ENCODE measurements at regions not wholly inside any gene's neighbourhood (a gene's known extent, or its start where the extent isn't known, plus 50 kb on each side); places are given as distances from the start of the nearest gene placed in this dataset.

GRCh38 chr6:79813143-79813850, 134.1 kb downstream of the ELOVL4 start:
- H3K27me3 Mint-ChIP-seq (ENCODE audit: insufficient read depth, unreplicated experiment) = no peaks in the 10 kb centered on the region
- no peak overlapping the region for H3K27ac Mint-ChIP-seq (ENCODE audit: unreplicated experiment)
- no peaks in the 10 kb centered on the region for H3K9me3 ChIP-seq
- ChIA-PET POLR2A (no interaction called here), CTCF (no interaction called here)
- H3K36me3 Mint-ChIP-seq (ENCODE audit: insufficient read depth, unreplicated experiment) = no peaks in the 10 kb centered on the region
- H3K4me1 ChIP-seq = no peaks in the 10 kb centered on the region
- intact Hi-C loops (cut with micrococcal nuclease; ENCODE audit: unreplicated experiment) = loop anchor here (10.0 kb wide), 2 partner anchors 328 to 628 kb away; no protein-coding TSS in a partner anchor
- H3K4me1 Mint-ChIP-seq (ENCODE audit: low read depth, unreplicated experiment) = no peaks in the 10 kb centered on the region
- no TSS peak for BruUV-seq (replicated peaks)
- no peak overlapping the region for H3K4me3 ChIP-seq (ENCODE audit: low read depth, low read length)
- DNase-seq = no peak
- TF ChIP-seq, protein P1, sequence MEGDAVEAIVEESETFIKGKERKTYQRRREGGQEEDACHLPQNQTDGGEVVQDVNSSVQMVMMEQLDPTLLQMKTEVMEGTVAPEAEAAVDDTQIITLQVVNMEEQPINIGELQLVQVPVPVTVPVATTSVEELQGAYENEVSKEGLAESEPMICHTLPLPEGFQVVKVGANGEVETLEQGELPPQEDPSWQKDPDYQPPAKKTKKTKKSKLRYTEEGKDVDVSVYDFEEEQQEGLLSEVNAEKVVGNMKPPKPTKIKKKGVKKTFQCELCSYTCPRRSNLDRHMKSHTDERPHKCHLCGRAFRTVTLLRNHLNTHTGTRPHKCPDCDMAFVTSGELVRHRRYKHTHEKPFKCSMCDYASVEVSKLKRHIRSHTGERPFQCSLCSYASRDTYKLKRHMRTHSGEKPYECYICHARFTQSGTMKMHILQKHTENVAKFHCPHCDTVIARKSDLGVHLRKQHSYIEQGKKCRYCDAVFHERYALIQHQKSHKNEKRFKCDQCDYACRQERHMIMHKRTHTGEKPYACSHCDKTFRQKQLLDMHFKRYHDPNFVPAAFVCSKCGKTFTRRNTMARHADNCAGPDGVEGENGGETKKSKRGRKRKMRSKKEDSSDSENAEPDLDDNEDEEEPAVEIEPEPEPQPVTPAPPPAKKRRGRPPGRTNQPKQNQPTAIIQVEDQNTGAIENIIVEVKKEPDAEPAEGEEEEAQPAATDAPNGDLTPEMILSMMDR (IDR thresholded peaks at IDR 0.05; ENCODE audit: insufficient read depth in 1 of 2, low read depth in 1 of 2, low read length in 1 of 2, severe bottlenecking in 1 of 2, unreplicated experiment in 1 of 2) = no peak
- H3K36me3 ChIP-seq (ENCODE audit: control insufficient read depth, insufficient read depth, low read length) = no peaks in the 10 kb centered on the region
- H3K4me3 Mint-ChIP-seq (ENCODE audit: unreplicated experiment) = no peak overlapping the region
- H3K27me3 ChIP-seq (replicated peaks; ENCODE audit: control insufficient read depth, insufficient read depth, low read length) = no peaks in the 10 kb centered on the region
- H3K9me3 Mint-ChIP-seq (ENCODE audit: unreplicated experiment) = no peaks in the 10 kb centered on the region

GRCh38 chr6:79812195-79812594, 135.2 kb downstream of the ELOVL4 start:
- TF ChIP-seq, protein P1 (IDR thresholded peaks at IDR 0.05; ENCODE audit: insufficient read depth in 1 of 2, low read depth in 1 of 2, low read length in 1 of 2, severe bottlenecking in 1 of 2, unreplicated experiment in 1 of 2) = no peak
- H3K36me3 ChIP-seq (ENCODE audit: control insufficient read depth, insufficient read depth, low read length) = no peaks in the 10 kb centered on the region
- H3K27me3 ChIP-seq (replicated peaks; ENCODE audit: control insufficient read depth, insufficient read depth, low read length) = no peaks in the 10 kb centered on the region
- Mint-ChIP-seq H3K4me1 (ENCODE audit: low read depth, unreplicated experiment) (no peaks in the 10 kb centered on the region), H3K27ac (ENCODE audit: unreplicated experiment) (no peak overlapping the region), H3K36me3 (ENCODE audit: insufficient read depth, unreplicated experiment) (no peaks in the 10 kb centered on the region), H3K27me3 (ENCODE audit: insufficient read depth, unreplicated experiment) (no peaks in the 10 kb centered on the region), H3K9me3 (ENCODE audit: unreplicated experiment) (no peaks in the 10 kb centered on the region), H3K4me3 (ENCODE audit: unreplicated experiment) (no peak overlapping the region)
- no peaks in the 10 kb centered on the region for H3K4me1 ChIP-seq
- no peak for DNase-seq
- H3K9me3 ChIP-seq = no peaks in the 10 kb centered on the region
- no peak overlapping the region for H3K4me3 ChIP-seq (ENCODE audit: low read depth, low read length)
- POLR2A ChIA-PET = no interaction called here
- intact Hi-C loops (cut with micrococcal nuclease; ENCODE audit: unreplicated experiment) = loop anchor here (10.0 kb wide), 2 partner anchors 327 to 627 kb away; no protein-coding TSS in a partner anchor
- BruUV-seq (replicated peaks) = no TSS peak
- CTCF ChIA-PET = no interaction called here

DNA sequence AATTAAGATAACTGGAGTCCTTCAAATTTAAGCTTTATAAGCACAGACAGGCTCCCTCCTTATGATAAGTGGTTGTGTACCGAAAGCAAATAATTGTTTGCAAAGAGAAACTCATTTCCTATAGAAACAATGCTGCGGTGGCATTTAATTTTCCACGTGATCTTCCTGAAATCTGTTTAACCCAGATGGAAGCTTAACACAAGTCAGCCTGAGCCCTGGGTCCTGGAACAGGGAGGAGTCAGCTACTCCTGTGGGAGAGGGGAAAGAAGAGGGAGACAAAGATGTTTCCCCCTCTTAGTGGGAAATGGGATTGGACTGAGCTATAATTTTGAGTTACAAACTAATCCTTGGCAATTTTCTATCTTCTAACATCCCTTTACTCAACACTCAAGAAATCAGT, 136.5 kb downstream of the ELOVL4 start:
- Histone ChIP-seq H3K36me3 (ENCODE audit: control insufficient read depth, insufficient read depth, low read length) (no peaks in the 10 kb centered on the region), H3K9me3 (peaks cover 7% of the 10 kb centered on the region), H3K27me3 (replicated peaks; ENCODE audit: control insufficient read depth, insufficient read depth, low read length) (no peaks in the 10 kb centered on the region), H3K4me3 (ENCODE audit: low read depth, low read length) (no peak overlapping the region), H3K4me1 (no peaks in the 10 kb centered on the region)
- H3K27ac Mint-ChIP-seq (ENCODE audit: unreplicated experiment) = no peak overlapping the region
- no TSS peak for BruUV-seq (replicated peaks)
- ChIA-PET POLR2A (no interaction called here), CTCF (no interaction called here)
- DNase-seq = no peak
- intact Hi-C loops (cut with micrococcal nuclease; ENCODE audit: unreplicated experiment) = loop anchor here (10.0 kb wide), 2 partner anchors 326 to 626 kb away; no protein-coding TSS in a partner anchor
- H3K4me3 Mint-ChIP-seq (ENCODE audit: unreplicated experiment) = no peak overlapping the region
- no peaks in the 10 kb centered on the region for H3K27me3 Mint-ChIP-seq (ENCODE audit: insufficient read depth, unreplicated experiment)
- H3K4me1 Mint-ChIP-seq (ENCODE audit: low read depth, unreplicated experiment) = no peaks in the 10 kb centered on the region
- no peaks in the 10 kb centered on the region for H3K9me3 Mint-ChIP-seq (ENCODE audit: unreplicated experiment)
- TF ChIP-seq, protein P1 (IDR thresholded peaks at IDR 0.05; ENCODE audit: insufficient read depth in 1 of 2, low read depth in 1 of 2, low read length in 1 of 2, severe bottlenecking in 1 of 2, unreplicated experiment in 1 of 2) = no peak
- no peaks in the 10 kb centered on the region for H3K36me3 Mint-ChIP-seq (ENCODE audit: insufficient read depth, unreplicated experiment)

Data from Caco-2 (cell line).